IMR-90 (cell line): ENCODE measurements at regions not wholly inside any gene's neighbourhood (a gene's known extent, or its start where the extent isn't known, plus 50 kb on each side); places are given as distances from the start of the nearest gene placed in this dataset.

Experiments used
- ATAC-seq: fragments of 200-7000 bp; cut with Tn5 transposase; 2 replicates; pipeline ENCODE4 v1.9.1; 2020; ENCODE audit warnings: low read depth, mild to moderate bottlenecking, moderate library complexity
- BruUV-seq: library from RNA; stranded (reverse); fragments of 400-500 nt; replicated peaks from 2 replicates; lab custom pipeline; 2021; lab: Mats Ljungman, UMichigan
- CTCF ChIA-PET: fragments of 300-600 bp; formaldehyde crosslinking; extraction: SDS; loops from one replicate; lab custom pipeline; 2021; ENCODE audit warnings: antibody characterized with exemption; lab: Yijun Ruan, JAX
- POLR2A ChIA-PET: fragments of 300-600 bp; sonication (Branson Sonifier 250); formaldehyde crosslinking; loops from one replicate; lab custom pipeline; 2022; ENCODE audit warnings: antibody characterized with exemption; ENCODE audit not compliant: unreplicated experiment; lab: Charles Lee
- DNase-seq: peaks from one replicate; pipeline ENCODE4 v3.0.0; 2013
- H2AFZ ChIP-seq: replicated peaks from 2 replicates; pipeline ENCODE3; 2013; ENCODE audit warnings: low read length, mild to moderate bottlenecking; ENCODE audit not compliant: poor library complexity
- H2AK5ac ChIP-seq: 2 replicates; pipeline ENCODE4 v1.6.1; 2013; ENCODE audit warnings: low read depth, low read length, inconsistent platforms
- H2AK9ac ChIP-seq: replicated peaks from 2 replicates; pipeline ENCODE3; 2013; ENCODE audit warnings: mild to moderate bottlenecking, low read depth, low read length, moderate library complexity; ENCODE audit not compliant: poor library complexity
- H2BK120ac ChIP-seq: 2 replicates; pipeline ENCODE4 v1.6.1; 2013; ENCODE audit warnings: low read depth, low read length, inconsistent platforms
- H2BK15ac ChIP-seq: 3 replicates; pipeline ENCODE4 v1.6.1; 2013; ENCODE audit warnings: low read depth, low read length, inconsistent platforms
- H2BK20ac ChIP-seq: 2 replicates; pipeline ENCODE4 v1.6.1; 2013; ENCODE audit warnings: low read depth, mild to moderate bottlenecking, inconsistent platforms, low read length, moderate library complexity
- H2BK5ac ChIP-seq: 2 replicates; pipeline ENCODE4 v1.6.1; 2013; ENCODE audit warnings: mild to moderate bottlenecking, low read depth, low read length, inconsistent platforms; ENCODE audit not compliant: poor library complexity, severe bottlenecking
- H3K14ac ChIP-seq: replicated peaks from 2 replicates; pipeline ENCODE4 v1.6.1; 2013; ENCODE audit warnings: low read depth, low read length, inconsistent platforms
- H3K18ac ChIP-seq: 2 replicates; pipeline ENCODE4 v1.6.1; 2013; ENCODE audit warnings: low read depth, low read length, control low read depth
- H3K23ac ChIP-seq: 2 replicates; pipeline ENCODE4 v1.6.1; 2013; ENCODE audit warnings: low read depth, low read length, inconsistent platforms
- H3K27ac ChIP-seq: 2 replicates; pipeline ENCODE4 v1.5.1; 2013; ENCODE audit warnings: mild to moderate bottlenecking, control low read depth, low read length; ENCODE audit not compliant: insufficient read depth
- H3K27me3 ChIP-seq: 2 replicates; pipeline ENCODE4 v1.6.1; 2013; ENCODE audit warnings: low read length; ENCODE audit not compliant: control insufficient read depth, insufficient read depth
- H3K36me3 ChIP-seq: 2 replicates; pipeline ENCODE4 v1.6.1; 2013; ENCODE audit warnings: low read length, mixed read lengths; ENCODE audit not compliant: control insufficient read depth, insufficient read depth
- H3K4ac ChIP-seq: 2 replicates; pipeline ENCODE4 v1.6.1; 2013; ENCODE audit warnings: low read depth, low read length, inconsistent platforms
- H3K4me1 ChIP-seq: 2 replicates; pipeline ENCODE4 v1.6.1; 2013; ENCODE audit warnings: low read length, mixed read lengths; ENCODE audit not compliant: control insufficient read depth, insufficient read depth
- H3K4me2 ChIP-seq: 2 replicates; pipeline ENCODE4 v1.6.1; 2013; ENCODE audit warnings: low read depth, mild to moderate bottlenecking, control low read depth, low read length, moderate library complexity
- H3K4me3 ChIP-seq: 2 replicates; pipeline ENCODE4 v1.5.1; 2013; ENCODE audit warnings: low read depth, mild to moderate bottlenecking, control low read depth, low read length, moderate library complexity; ENCODE audit not compliant: insufficient read depth
- H3K56ac ChIP-seq: 2 replicates; pipeline ENCODE4 v1.6.1; 2013; ENCODE audit warnings: low read length, inconsistent platforms; ENCODE audit not compliant: insufficient read depth; ENCODE audit errors: extremely low read depth
- H3K79me1 ChIP-seq, 2 experiments: 2 replicates each; pipeline ENCODE4 v1.6.1; 2013; ENCODE audit warnings: low read length in 2 of 2, inconsistent platforms in 1 of 2, low read depth in 1 of 2
- H3K9ac ChIP-seq: 2 replicates; pipeline ENCODE4 v1.6.1; 2013; ENCODE audit warnings: low read depth, low read length, control low read depth
- H3K9me1 ChIP-seq: 2 replicates; pipeline ENCODE4 v1.6.1; 2013; ENCODE audit warnings: low read length, inconsistent platforms; ENCODE audit not compliant: insufficient read depth
- H3K9me3 ChIP-seq: 2 replicates; pipeline ENCODE4 v1.6.1; 2013; ENCODE audit warnings: low read length; ENCODE audit not compliant: control insufficient read depth, insufficient read depth
- H4K20me1 ChIP-seq: 2 replicates; pipeline ENCODE4 v1.6.1; 2013; ENCODE audit warnings: low read length, inconsistent platforms; ENCODE audit not compliant: insufficient read depth
- H4K5ac ChIP-seq: 2 replicates; pipeline ENCODE4 v1.6.1; 2013; ENCODE audit warnings: mild to moderate bottlenecking, low read depth, low read length, control low read depth
- H4K8ac ChIP-seq, 2 experiments: 2 replicates each; pipeline ENCODE4 v1.6.1; 2013; ENCODE audit warnings: low read depth in 2 of 2, low read length in 2 of 2, control low read depth in 1 of 2, inconsistent platforms in 1 of 2
- H4K91ac ChIP-seq: 2 replicates; pipeline ENCODE4 v1.6.1; 2013; ENCODE audit warnings: low read depth, low read length, inconsistent platforms; ENCODE audit not compliant: insufficient read depth
- CTCF ChIP-seq: conservative IDR thresholded peaks from 2 replicates; pipeline ENCODE4 v1.5.1; 2012; ENCODE audit warnings: mild to moderate bottlenecking, low read depth, low read length, improper control_type of control experiment
- FOS ChIP-seq: fragments of 150-350 bp; IDR thresholded peaks from 2 replicates; pipeline ENCODE4 v1.6.1; 2016; ENCODE audit warnings: low read depth, low read length
- SMC3 ChIP-seq: fragments of 150-350 bp; IDR thresholded peaks from 2 replicates; pipeline ENCODE4 v1.6.1; 2016; ENCODE audit warnings: low read depth, mild to moderate bottlenecking, antibody characterized with exemption, low read length, moderate library complexity
- WGBS, 2 experiments: methylation state at CpG; one replicate each; pipeline versions ENCODE4 v1.1.5 to v1.1.7; 2013; ENCODE audit warnings: missing lambda C conversion rate in 2 of 2; ENCODE audit not compliant: insufficient read length in 1 of 2; ENCODE audit errors: extremely low coverage in 2 of 2; 5-methylcytosine and 5-hydroxymethylcytosine counted together
- dilution Hi-C: fragments of 300-500 bp; cut with HindIII; formaldehyde crosslinking; loops from one replicate; pipeline ENCODE4 v1.14.3; 2018; ENCODE audit warnings: low sequenced_read_pairs; ENCODE audit not compliant: unreplicated experiment
- in situ Hi-C: fragments of 300-500 bp; cut with MboI; formaldehyde crosslinking; loops from 3 replicates; pipeline ENCODE4 v1.14.3; 2019; ENCODE audit warnings: low sequenced_read_pairs, inconsistent platforms, mixed read lengths
- intact Hi-C: fragments of 100-400 bp; cut with micrococcal nuclease; formaldehyde crosslinking; loops from 2 replicates; pipeline ENCODE4 v1.10.0; 2022

GRCh38 chr6:84447651-84448050 is 220.2 kb upstream of the CEP162 start:
- Histone ChIP-seq H2BK20ac (no peak overlapping the region), H3K9me1 (no peaks in the 10 kb centered on the region), H3K4ac (no peak overlapping the region), H3K4me1 (no peaks in the 10 kb centered on the region), H3K79me1 (no peaks in the 10 kb centered on the region), H3K9me3 (no peaks in the 10 kb centered on the region), H2BK120ac (no peak overlapping the region), H3K18ac (no peak overlapping the region), H3K23ac (no peak overlapping the region), H3K14ac (no peak overlapping the region), H2BK15ac (no peak overlapping the region), H4K8ac (no peak overlapping the region), H4K20me1 (no peaks in the 10 kb centered on the region), H3K4me3 (no peak overlapping the region), H3K4me2 (no peak overlapping the region), H3K27me3 (no peaks in the 10 kb centered on the region; the same call in 1 of the 2 replicates), H3K9ac (no peak overlapping the region), H3K36me3 (no peaks in the 10 kb centered on the region), H2BK5ac (no peak overlapping the region), H3K56ac (no peak overlapping the region), H2AK5ac (no peak overlapping the region), H3K27ac (no peak overlapping the region), H2AFZ (no peak overlapping the region), H4K5ac (no peak overlapping the region), H2AK9ac (no peak overlapping the region), H4K91ac (no peak overlapping the region)
- DNase-seq (no peak), ATAC-seq (no peak)
- no TSS peak for BruUV-seq
- in situ Hi-C loops (no loop called here), dilution Hi-C loops (no loop called here), intact Hi-C loops (no loop called here)
- POLR2A ChIA-PET: no interaction called here
- WGBS, 2 experiments: no CpG with 5 or more reads among the region's 3 CpGs
- TF ChIP-seq FOS: no peak
- TF ChIP-seq SMC3: no peak
- no peak for TF ChIP-seq CTCF
- CTCF ChIA-PET: no interaction called here
